RCC 7860 (cell line): ENCODE measurements at regions not wholly inside any gene's neighbourhood (a gene's known extent, or its start where the extent isn't known, plus 50 kb on each side); places are given as distances from the start of the nearest gene placed in this dataset.

ENCODE experiments used
- DNase-seq: peaks from one replicate; pipeline ENCODE4 v3.0.0-alpha.2; 2015; ENCODE audit warnings: low spot score
- FAIRE-seq: peaks from 2 replicates; lab custom pipeline; 2012; peaks lifted over from hg19 to GRCh38; lab: Jason Lieb, UNC

DNA sequence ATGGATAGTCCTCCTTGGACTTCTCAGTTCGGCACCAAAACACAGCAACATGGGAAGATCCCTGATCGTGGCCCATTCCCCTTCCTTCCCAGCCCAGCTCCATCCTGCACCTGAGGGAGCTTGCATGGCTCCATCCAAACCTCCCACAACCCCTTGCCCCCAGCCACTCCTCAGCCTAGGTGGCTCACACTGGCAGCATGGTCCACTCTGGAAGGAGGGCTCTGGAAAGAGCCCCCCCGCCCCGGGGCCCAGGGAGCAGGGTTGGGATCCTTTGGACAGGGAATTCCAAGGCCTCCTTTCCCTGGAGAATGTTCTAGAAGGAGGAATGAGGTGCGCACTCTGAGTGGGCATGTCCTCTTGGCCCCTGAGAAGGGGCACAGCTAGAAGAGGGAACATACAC, 62.8 kb upstream of the ID2 start:
- FAIRE-seq (no peak), DNase-seq (no peak)

DNA sequence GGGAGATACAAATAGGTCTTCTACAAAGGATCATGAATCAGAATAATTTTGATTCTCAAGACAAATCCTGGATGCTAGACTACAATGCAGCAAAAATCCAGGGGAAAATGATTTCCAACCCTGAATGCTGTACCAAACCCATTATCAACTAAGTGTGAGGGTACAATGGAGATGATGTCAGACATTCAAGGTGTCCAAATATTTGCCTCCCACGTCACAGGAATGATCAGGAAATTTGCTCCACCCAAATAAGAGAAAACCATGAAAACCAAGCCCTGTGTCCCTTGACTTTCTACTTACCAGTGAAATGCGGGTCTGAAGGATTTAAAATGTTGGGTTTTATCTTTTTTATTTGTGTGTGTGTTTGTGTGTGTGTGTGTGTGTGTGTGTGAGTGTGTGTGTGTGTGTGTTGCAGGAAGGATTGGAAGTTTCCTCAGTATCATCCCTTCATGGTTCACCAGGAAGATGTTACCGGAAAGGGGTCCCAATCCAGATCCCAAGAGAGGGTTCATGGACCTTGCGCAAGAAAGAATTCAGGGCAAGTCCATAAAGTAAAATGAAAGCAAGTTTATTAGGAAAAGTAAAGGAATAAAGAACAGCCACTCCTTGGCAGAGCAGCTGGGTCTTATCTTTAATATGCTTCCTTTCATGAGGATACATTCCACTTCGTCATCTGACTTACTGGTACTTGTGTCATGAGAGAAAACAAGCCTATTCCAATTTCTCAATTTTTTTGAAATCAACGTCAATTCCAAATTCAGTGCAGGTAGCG, 61.1 kb upstream of the ID2 start:
- FAIRE-seq = no peak
- DNase-seq = no peak

DNA sequence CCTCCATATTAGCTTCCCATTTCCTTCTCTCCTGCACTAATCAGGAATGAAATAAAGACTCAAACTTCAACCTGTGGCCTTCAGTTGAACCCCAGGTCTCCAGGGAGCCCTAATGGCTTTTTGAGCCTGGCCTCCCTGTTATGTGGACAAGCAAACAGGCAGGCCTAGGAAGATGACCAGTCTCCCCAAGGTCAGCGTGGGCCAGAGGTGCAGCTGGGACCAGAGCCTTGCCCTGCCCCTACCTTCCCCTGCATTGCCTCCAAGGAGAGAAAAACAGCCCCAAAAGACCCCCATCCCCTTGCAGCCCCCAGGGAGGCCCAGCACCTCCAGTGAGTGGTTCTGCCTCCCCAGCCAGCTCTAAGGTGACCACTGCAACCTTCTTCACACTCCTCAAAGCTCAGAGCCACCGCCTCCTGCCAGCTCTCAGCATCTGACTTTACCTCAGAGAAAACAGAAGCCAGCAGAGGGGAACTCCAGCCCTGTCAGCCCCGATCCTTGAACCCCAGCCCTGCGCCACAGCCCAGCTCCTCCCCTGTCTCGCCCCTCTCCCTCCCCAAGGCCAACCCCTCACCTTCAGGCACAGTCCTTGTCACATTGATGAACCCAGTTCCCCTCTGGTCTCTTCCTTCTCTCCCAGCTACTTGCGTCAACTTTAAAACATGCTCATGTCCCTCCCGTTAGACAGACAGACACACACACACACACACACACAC, 59.5 kb upstream of the ID2 start:
- FAIRE-seq = no peak
- no peak for DNase-seq

DNA sequence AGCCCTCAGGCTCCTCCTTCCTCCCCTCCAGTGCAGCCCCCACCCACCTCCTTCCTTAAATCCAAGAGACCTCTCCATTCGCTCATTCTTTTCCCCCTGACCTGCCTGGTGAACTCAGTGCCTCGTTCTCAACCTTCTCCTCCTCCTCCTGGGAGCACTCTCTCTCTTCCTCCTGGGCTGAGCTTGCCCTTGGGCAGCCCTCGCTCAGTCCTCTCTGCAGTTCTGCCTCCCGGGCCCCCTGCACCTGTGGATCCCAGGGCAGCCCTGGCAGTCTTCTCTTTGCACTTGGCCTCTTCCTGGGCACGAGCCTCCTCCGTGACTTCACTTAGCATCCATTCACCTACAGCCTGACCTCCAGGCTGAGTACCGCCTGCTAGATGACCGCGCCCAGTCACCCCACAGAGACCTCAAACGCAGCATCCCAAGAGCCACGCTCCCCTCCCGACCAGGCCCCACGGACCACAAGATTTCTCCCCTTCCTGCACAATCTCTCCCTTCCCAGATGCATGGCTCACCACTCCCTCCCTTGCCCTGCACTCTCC, 58.9 kb upstream of the ID2 start:
- FAIRE-seq (no peak), DNase-seq (no peak)

DNA sequence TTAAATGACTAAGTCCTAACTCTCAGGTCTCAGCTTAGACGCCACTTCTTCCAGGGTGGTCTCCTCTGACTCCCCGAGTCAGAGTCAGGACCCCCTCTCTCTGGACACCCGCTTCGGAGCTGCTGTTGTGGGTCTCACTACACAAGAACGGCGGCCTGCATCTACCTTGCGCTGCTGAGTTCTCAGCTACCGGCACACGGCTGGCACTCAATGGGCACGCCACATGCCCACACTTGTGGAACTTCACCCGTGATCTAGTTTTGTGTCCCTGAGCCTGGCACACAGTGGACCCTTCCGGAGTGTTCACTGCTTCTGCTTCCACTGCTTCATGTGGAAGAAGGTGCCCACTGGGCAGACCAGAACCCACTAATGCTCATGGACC, 58.3 kb upstream of the ID2 start:
- no peak for FAIRE-seq
- no peak for DNase-seq

DNA sequence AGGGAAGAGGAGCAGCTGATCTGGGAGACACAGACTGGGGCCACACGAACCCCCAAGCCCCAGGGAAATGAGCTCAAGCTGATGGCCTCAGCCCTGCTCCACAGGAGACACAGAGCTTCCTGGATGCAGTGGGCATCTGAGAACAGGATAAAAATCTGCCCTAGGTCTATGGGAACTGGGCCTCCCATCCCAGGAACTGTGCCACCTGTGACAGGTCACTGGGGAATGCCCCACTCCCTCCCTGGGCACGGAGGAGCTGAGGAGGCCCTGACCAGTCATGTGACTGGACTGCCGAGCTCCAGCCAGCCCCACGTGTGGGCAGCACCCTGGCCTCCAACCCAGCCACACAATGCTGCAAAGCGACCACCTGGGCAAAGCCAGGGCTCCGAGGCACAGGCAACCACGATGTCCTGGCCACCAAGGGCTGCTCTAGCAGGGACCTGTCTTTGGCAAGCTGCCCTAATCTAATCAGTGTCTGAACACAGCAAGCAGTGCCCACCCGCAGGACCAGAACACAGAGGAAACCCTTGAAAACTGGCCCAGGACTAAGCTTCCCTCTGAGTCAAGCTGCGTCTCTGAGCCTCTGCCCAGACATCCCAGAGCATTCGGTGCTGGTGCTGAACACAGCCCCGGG, 57.8 kb upstream of the ID2 start:
- no peak for DNase-seq
- no peak for FAIRE-seq

DNA sequence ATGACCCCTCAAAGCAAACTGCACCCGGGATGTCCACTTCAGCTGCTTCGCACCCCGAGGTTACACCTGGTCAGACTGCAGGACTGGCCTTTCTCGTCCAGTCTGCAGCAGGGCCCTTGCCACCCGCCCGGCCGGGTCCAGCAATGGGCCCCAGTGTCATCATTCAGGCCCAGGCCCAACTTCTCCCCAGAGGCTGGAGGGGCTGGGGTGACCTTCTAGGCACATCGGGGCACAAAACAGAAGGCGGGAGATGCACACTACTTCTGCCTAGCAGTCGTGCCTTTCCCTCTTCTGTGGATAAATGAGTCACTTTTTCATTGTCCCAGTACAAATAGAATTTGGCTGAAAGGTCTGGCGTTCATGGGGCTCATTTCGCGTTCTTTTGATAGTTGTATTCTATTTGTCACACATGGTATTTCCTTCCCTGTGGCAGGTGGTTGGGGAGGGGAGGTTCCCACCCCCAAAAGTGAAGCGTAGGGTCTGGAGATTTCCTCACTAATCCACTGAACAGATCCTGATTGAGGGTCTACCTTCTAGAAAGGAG, 56.9 kb upstream of the ID2 start:
- FAIRE-seq = no peak
- no peak for DNase-seq

DNA sequence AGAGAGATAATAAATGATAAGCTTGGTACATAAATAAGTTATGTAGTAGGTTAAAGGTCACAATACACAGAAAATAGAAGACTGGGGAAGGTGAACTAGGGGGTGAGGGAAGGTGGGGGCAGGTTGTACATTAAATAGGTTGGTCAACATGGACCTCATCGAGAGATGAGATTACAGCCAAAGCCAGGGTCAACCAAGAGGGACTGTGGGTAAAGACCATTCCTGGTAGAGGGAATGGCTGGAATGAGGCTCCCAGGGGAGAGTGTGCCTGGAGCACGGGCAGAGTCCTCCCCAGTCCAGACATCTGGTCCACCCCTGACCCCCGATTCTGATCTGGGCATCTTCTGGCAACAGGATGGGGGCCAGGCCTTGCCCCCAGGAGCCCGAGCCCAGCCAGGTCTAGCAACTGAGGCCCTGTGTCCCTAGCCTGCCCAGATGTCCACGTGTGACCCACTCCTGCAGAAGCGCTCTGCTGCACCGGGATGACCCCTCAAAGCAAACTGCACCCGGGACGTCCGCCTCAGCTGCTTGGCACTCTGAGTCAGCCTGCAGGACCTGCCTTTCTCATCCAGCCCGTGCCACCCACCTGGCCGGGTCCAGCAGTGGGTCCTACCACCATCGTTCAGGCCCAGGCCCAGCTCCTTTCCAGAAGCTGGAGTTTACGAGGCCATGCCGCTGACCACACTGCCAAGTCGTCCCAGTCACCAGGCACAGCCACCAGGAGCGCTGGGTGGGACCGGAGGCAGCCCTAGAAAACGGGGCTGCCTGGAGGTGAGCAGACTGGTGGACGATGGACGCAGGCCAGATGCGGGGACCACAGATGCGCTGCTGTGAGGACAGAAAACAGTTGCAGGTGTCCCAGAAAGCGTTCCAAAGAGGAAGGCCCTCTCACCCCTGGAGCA, 56.2 kb upstream of the ID2 start:
- DNase-seq (no peak), FAIRE-seq (no peak)

DNA sequence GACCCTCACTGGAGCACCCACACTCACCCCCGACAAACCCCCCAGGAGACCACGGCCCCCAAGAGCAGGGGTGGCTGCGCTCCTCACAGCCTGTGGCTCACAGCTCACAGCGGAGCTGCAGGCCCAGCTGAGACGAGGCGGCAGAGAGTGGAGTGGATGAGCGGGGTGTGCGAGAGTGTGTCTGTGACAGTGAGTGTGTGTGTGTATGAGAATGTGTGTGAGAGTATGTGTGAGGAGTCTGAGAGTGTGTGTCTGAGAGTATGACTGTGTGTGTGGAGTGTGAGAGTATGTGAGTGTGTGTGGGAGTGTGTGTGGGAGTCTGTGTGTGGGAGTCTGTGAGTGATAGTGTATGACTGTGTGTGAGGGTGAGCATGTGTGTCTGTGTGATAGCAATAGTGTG, 55.3 kb upstream of the ID2 start:
- FAIRE-seq (no peak), DNase-seq (no peak)

DNA sequence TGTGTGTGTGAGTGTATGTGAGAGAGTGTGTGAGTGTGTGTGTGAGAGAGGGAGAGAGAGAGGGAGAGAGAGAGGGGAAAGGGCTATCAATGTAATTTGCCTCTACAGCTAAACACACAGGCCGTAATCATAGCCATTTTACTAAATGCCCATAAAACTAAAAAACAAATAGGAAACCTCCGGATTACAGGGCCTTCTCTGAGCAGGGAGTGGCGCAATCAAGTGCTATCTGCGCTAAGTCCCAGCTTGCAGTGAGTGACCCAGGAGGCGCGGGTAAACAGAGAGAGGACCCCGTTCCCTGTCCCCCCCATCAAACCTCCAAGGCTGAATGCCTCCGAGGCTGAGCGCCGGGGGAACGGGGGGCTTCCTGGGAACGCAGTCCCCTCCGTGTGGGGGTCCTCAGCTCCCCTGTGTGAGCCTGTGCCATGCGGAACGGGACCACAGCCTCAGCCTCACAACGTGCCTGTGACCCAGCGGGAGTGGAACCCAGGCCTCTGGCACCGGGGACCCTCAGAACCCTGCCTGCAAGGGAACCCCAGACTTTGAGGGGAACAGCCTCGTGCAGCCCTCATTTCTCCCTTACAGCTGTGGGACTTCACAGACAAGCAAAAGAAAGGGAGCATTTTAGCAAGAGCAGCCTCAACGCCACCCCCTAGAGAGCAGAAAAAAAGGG, 54.7 kb upstream of the ID2 start:
- FAIRE-seq = no peak

DNA sequence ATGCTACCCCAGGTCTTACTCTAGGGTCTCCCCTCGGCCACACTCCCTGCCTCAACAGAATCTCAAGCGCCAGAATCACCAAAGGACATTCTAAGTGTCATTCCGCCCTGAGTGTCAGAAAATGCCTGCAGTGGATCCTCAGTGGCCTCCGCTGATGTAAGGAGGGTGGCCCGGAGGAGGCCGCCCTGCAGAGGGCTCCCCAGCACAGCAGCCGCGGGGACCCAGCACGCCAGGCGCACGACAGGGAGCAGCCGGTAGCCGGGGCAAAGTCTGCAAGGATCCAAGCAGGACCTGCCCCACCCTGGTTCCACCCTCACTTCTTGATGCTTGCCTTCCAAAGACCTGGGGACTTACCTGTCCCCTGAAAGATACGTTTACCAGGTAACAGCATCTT, 54.2 kb upstream of the ID2 start:
- FAIRE-seq (no peak), DNase-seq (no peak)

More for the DNA sequence above, 54.7 kb upstream of the ID2 start:
- DNase-seq = no peak

DNA sequence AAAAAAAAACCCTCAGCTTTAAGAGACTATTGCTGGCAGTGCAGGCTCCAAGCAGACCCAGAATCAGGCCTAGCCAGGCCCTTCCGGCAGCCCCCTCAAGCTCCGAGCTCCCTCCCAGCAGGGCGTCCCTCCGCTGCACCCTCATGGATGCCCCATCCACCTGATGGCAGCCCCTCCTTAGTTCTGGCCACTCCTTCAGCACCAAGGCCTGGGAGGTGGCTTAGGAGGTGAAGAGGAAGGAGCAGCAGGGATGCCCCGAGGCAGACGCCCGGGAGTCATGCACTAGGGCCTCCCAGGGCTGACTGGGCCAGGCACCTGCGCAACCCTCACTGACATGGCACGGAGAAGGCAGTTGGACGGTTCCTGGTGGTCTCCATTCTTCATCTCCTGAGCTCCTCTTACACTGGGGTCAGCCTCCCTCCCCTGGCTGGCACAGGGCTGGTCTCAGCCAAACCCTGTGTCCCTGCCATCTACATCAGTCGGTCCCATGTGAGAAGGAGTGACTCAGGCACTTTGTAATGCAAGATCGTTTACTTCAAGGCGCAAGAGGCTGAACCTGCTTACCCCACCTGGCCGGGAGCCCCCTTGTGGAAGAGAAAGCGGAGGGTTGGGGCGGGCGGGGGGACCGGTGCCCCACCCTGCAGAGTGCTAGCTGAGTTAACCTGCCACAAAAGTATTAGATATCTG, 53.5 kb upstream of the ID2 start:
- DNase-seq = peak; percentile 84
- FAIRE-seq = peak; percentile 14

DNA sequence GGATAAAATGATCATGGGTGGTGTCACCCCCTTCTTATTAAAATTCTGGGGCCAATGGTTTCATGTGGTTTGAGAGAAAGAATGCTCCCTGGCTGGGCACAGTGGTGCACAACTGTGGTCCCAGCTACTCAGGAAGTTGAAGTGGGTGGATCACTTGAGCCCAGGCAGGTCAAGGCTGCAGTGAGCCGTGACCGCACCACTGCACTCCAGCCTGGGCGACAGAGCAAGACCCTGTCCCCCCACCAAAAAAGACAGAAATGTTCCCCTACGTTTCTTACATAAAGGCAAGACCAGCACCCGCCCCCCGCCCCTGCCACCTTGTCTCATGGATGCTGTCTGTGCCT, 53.0 kb upstream of the ID2 start:
- peak; percentile 74 for FAIRE-seq
- no peak for DNase-seq

DNA sequence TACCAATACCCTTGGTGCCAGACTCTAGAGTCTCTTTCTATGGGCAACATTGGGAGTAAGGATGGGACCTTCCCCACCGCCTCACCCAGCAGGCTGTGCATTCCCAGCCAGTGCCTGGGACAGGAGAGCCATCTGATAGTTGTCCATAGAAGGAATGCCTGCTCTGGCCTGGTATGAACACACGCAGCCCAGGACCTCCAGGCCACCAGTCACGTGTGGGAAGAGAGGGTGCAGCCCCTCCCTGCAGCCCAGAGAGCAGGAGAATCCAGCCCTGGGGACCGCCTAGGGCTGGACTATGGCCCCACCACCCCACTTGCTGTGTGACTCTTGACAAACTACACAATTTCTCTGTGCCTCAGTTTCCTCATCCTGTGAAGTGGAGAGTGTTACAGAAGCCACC, 52.5 kb upstream of the ID2 start:
- FAIRE-seq (no peak), DNase-seq (no peak)

DNA sequence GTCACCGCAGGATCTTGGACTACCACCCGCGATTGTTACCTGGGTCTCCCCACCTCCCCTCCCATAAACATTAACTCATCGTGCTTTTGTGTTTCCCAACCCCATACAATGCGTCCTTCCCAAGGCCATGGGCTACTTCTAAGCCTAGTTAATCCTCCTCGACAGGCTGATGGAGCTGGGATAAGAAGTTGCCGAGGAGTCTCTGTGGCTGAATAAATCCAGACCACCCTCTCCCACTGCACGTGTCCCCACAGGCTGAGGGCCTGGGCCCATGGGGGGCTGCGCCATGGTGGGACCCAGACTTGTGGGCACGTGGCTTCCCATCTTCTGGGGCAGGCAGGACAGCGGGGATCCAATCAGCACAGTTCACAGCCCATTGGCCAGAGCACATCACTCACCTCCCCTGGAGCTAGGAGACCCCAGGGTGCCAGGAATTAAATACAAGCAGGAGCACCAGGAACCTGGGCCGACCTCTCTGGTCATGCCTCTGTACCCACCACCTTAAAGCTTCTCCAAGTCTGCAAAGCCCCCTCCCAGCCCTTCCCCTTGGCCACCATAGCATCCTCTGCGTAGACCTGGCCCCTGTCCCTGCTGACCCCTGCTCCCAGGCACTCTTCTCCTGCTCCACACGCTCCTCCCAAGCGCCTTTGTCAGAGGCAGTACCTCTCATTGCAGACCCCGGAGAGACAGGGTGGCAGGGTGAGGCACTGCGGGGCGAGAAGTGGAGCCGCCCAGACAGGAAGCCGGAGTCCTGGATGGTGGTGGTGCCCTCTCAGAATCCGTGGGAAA, 51.0 kb upstream of the ID2 start:
- DNase-seq (no peak), FAIRE-seq (no peak)

DNA sequence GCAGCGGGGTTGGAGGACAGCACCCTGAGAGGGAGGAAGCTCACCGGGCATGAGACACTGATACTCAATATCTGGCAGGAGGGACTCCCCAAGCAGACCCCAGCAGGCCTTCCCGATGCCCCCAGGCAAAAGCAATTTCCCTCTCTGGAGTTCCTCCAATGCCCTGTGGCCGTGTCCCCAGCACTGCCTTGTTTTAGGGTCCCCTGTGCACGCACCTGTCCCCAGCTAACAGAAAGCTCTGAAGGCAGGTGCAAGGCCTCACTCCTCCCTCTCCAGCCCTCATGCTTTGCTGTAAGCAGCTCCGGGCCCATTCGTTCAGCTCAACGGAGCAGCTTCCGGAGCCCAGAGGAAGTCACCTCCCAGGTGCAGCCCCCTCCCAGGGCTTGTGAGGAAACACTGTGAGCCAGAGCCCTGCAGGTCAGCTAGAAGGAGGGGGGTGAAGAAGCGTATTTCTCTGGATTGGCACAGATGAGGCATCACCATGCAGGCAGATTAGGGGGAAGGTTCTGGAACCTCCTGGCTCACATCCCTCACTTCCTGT, 50.3 kb upstream of the ID2 start:
- no peak for DNase-seq
- FAIRE-seq = no peak
